ENCODE measurements at regions not wholly inside any gene's neighbourhood (a gene's known extent, or its start where the extent isn't known, plus 50 kb on each side); places are given as distances from the start of the nearest gene placed in this dataset.

GRCh38 chr3:153785901-153786300 is 335.3 kb upstream of the ARHGEF26 start:
- TF ChIP-seq EZH2 (IDR thresholded peaks at IDR 0.05) (no peak), POLR2AphosphoS5 (IDR thresholded peaks at IDR 0.05; ENCODE audit: borderline replicate concordance, low read depth, low read length) (no peak)

All from SK-N-MC (cell line).